ENCODE measurements at regions not wholly inside any gene's neighbourhood (a gene's known extent, or its start where the extent isn't known, plus 50 kb on each side); places are given as distances from the start of the nearest gene placed in this dataset.
"Not testable (repeated sequence)": the region's sequence is repeated elsewhere in the genome, so short reads cannot be mapped to it uniquely, and the experiment has no call there.

GRCh38 chr2:16217741-16218140 lies 277.4 kb downstream of the MYCN start:
- DNase-seq (ENCODE audit: low spot score), result not testable (repeated sequence)

- DNase-seq (ENCODE audit: low spot score), result no peak
These were observed 276.9 kb downstream of the MYCN start for GRCh38 chr2:16217291-16217690.

GRCh38 chr2:16216558-16216945 lies 276.2 kb downstream of the MYCN start:
- DNase-seq (ENCODE audit: low spot score), result no peak

- no peak for DNase-seq (ENCODE audit: low spot score)
These were observed 275.7 kb downstream of the MYCN start for GRCh38 chr2:16215902-16216557.

DNA sequence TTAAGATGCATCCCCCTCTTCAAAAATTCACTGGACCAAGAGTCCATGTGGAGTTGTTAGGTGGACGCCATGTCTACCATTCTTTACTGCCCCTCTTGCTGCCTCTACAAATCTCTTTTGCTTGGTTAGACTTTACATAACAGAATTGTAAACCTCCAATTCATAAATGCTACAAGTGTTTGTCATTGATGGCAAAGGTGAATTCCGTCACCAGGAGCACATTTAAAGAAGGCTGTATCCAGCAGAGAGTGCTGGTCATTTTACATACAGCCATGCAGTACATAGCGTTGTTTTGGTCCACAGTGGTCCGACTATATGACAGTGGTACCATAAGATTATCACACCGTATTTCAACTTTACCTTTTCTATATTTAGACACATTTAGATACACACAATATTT lies 274.5 kb downstream of the MYCN start:
- no peak for DNase-seq (ENCODE audit: low spot score)

GRCh38 chr2:16214391-16214790 lies 274.0 kb downstream of the MYCN start:
- no peak for DNase-seq (ENCODE audit: low spot score)

DNA sequence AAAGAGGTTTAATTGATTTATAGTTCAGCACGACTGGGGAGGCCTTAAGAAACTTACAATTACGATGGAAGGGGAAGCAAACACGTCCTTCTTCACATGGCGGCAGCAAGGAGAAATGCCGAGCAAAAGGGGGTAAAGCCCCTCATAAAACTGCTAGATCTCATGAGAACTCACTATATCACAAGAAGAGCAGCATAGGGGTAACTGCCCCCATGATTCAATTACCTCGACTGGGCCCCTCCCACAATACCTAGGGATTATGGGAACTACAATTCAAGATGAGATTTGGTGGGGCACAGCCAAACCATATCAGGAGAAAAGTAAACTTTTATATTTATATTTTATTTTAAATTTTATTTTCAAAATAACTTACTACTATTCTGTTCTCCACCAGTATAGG lies 272.0 kb downstream of the MYCN start:
- no peak for DNase-seq (ENCODE audit: low spot score)

- no peak for DNase-seq (ENCODE audit: low spot score)
These were observed 271.0 kb downstream of the MYCN start for GRCh38 chr2:16211341-16211740.

DNA sequence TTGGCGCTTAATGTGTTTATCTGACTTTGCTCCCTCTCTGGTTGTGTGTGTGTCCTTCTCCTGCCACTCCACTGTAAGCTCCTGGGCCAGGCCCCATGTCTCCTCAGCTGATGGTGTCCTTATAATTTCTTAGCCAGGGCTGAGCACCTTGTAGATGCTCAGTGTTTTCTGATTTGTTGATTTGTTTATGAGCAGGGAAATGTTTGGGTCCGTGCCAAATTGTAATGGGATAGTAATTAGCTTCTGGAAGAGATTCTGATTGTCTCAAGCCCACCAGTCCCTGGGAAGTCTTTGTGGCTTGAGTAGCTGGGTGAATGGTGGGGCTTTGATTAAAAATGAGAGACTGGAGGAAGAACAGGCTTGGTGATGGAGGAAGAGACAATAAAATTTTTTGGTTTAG lies 270.5 kb downstream of the MYCN start:
- no peak for DNase-seq (ENCODE audit: low spot score)

DNA sequence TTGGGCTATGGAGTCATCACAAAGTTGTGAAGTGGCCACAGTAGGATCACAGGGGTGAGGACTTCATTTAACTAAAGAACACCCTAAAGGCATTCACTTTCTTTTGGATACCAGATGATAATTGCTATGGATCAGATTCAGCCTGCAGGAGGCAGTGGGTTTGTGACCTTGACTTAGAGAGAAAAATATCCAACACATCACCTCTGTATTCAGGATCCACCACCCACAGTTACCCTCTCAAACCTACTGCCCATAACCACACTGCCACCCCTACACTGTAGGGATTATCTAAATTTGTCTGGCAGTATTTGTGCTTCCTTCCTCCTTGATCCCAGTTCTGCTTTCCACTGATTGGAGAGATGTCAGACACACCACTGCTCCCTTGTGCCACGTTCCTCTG lies 269.4 kb downstream of the MYCN start:
- no peak for DNase-seq (ENCODE audit: low spot score)

- no peak for DNase-seq (ENCODE audit: low spot score)
These were observed 268.6 kb downstream of the MYCN start for GRCh38 chr2:16208921-16209320.

DNA sequence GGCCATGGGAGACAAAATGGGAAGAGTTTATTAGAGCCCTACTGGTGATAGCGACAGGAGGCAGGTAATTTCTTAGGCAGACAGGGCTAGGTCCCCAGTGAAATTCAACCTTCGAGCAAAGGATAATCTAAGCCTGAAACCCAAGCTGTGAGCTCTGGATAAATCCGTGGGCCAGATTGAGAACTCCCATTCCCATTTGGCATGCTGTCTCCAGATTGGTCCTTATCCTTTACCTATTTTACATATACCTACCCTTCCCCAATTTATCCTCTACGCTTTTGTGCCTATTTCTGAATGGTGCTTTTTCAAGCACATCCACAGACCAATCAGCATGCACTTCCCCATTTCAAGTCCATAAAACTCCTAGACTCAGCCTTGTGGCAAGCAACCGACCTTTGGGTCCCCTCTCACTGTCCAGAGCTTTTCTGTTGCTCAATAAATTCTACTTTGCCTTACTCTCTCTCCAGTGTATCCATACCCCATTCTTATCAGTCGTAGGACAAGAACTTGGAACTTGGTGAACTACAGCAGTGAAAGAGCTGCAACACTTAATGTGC lies 268.0 kb downstream of the MYCN start:
- DNase-seq (ENCODE audit: low spot score), result no peak

GRCh38 chr2:16207611-16208010 lies 267.3 kb downstream of the MYCN start:
- no peak for DNase-seq (ENCODE audit: low spot score)

DNA sequence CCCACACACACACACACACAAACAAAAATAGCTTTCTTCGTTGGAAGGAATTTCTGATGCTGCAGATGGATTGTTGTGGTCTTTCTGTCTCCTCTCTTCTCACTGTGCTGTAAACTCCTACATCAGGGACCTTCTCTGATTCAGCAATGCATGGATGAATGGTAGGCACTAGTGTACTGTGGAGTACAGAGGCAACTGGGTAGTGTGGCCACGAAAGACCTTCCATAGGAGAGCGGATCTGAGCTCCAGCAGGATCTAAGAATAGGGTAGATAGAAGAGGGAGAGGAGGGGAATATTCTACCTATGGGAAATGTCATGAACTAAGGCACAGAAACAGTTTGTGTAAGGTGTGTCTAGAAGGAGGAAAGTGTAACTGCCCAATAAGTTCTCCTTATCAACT lies 266.8 kb downstream of the MYCN start:
- no peak for DNase-seq (ENCODE audit: low spot score)

DNA sequence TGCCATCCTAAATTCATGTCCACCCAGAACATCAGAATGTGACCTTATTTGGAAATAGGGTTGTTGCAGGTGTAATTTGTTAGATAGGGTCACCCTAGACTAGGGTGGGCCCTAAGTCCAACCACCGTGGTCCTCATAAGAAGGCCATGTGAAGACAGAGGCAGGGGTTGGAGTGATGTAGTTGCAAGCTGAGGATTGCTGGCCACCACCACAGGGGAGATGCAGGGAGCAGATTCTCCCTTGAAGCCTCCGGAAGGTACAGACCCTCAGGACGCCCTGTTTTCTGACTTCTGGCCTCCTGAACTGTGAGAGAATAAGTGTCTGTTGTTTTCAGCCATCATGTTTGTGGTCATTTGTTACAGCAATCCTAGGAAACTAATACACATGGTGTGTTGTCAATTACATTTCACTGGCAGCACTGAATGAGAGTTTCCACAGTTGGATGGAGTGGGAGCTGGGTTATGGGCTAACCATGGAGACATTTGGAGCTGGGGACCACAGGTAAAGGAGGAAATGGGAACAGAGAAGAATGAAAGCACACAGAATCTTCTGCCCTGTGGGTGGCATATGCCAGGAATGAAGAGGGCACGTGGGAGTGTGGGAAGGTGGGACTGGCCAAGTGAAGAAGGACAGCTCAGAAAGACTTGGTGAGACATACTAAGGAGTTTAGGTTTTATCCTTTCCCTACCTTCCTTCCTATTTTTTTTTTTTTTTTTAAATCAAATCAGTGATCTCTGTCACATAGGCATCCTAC lies 266.0 kb downstream of the MYCN start:
- DNase-seq (ENCODE audit: low spot score), result no peak

DNA sequence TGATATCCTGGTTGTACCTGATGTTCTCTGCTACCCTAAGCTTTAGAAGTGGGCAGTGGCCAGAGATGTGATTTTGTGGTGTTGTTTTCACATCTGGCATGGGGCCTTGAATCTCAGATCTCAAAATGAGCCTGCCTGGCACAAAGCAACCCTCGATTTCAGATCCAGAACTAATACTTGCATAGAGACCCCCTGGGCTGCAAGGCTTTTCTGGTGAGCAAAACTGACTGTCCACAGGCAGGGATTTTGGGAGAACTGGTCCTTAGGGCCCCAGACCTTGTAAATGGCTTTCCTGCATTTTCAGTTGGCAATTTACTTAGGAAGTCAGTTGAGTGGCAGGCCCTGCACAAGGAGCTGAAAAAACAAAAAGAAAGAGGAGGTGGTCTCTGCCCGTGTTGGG lies 265.3 kb downstream of the MYCN start:
- DNase-seq (ENCODE audit: low spot score), result no peak

- DNase-seq (ENCODE audit: low spot score), result no peak
These were observed 264.7 kb downstream of the MYCN start for GRCh38 chr2:16204886-16205620.

DNA sequence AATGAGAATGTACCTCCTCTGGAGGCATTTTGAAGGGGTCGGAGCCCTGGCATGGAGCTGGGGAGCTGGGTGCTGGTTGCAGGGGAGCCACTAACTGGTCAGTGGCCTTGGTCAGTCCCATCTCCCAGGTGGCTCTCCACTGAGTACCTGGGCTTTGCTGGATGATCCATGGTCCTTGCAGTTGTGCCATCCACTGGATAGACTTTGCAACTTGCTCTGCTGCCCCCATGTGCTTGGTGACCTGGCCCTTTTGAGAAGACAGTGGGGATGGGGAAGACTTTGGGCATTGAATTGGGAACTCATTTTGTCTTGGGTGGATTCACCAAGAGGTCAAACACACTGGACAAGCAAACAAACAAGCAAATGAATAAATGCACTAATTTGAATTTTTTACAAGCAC lies 263.9 kb downstream of the MYCN start:
- DNase-seq (ENCODE audit: low spot score), result no peak

GRCh38 chr2:16203691-16204090 lies 263.3 kb downstream of the MYCN start:
- DNase-seq (ENCODE audit: low spot score), result no peak

- DNase-seq (ENCODE audit: low spot score), result no peak
These were observed 262.7 kb downstream of the MYCN start for GRCh38 chr2:16203069-16203468.

DNA sequence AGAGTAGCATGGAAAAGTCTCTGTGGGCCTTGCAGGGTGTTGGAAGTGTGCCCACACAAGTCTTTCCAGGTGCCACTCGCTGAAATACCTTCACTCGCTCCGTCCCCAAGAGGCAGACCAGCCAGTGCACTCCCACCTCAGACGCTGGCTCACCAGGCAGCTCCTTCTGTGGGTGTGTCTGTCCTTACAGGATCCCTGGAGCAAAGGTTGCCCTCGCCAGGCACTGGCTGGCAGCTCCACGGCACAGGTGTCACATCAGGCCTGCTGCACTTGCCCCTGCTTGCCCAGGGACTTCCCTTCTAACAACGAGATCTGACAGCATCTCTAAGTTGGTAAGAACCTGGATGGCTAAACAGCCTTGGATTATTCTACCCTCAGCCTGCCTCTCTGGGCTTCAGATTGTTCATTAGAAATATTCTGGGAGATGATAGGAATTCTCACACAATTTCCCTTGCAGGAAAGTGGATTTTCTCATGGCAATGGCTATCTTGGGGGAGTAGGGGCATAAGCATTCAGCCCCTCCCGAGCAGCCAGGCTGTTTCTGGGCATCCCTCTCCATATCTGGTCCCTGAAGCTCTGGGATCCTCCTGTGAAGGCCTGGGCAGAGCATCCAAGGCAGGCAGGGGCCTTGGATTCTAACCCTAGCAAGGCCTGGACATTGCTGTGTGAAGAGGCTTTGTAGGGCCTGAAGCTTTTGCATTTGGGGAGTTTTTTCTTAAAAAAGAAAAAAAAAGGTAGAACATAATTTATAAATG lies 262.1 kb downstream of the MYCN start:
- DNase-seq (ENCODE audit: low spot score), result no peak

- DNase-seq (ENCODE audit: low spot score), result no peak
These were observed 261.5 kb downstream of the MYCN start for GRCh38 chr2:16201848-16202247.
